Kidney tubule cell (primary cell): ENCODE measurements at regions not wholly inside any gene's neighbourhood (a gene's known extent, or its start where the extent isn't known, plus 50 kb on each side); places are given as distances from the start of the nearest gene placed in this dataset.

Experiments
- DNase-seq: peaks from one replicate; pipeline ENCODE4 v3.0.0-alpha.2; 2018; ENCODE audit warnings: low spot score

GRCh38 chr1:38221006-38221649 lies 174.5 kb upstream of the POU3F1 start:
- DNase-seq = peak; percentile 21

GRCh38 chr1:38217316-38217715 lies 170.7 kb upstream of the POU3F1 start:
- no peak for DNase-seq

- DNase-seq = no peak
These were observed 167.2 kb upstream of the POU3F1 start for GRCh38 chr1:38213646-38214434.

- DNase-seq = no peak
These were observed 164.2 kb upstream of the POU3F1 start for GRCh38 chr1:38210895-38211177.

GRCh38 chr1:38210021-38210894 lies 163.7 kb upstream of the POU3F1 start:
- DNase-seq = no peak

GRCh38 chr1:38208716-38209632 lies 162.4 kb upstream of the POU3F1 start:
- no peak for DNase-seq

- no peak for DNase-seq
These were observed 161.3 kb upstream of the POU3F1 start for GRCh38 chr1:38207906-38208305.

- DNase-seq = no peak
These were observed 160.7 kb upstream of the POU3F1 start for GRCh38 chr1:38207275-38207674.

GRCh38 chr1:38204698-38205097 lies 158.1 kb upstream of the POU3F1 start:
- no peak for DNase-seq

GRCh38 chr1:38203441-38203840 lies 156.8 kb upstream of the POU3F1 start:
- no peak for DNase-seq

GRCh38 chr1:38201431-38201830 lies 154.8 kb upstream of the POU3F1 start:
- DNase-seq = no peak

- DNase-seq = no peak
These were observed 152.0 kb upstream of the POU3F1 start for GRCh38 chr1:38198621-38199020.

- no peak for DNase-seq
These were observed 151.5 kb upstream of the POU3F1 start for GRCh38 chr1:38198099-38198498.

GRCh38 chr1:38197312-38198061 lies 150.9 kb upstream of the POU3F1 start:
- no peak for DNase-seq

- no peak for DNase-seq
These were observed 147.9 kb upstream of the POU3F1 start for GRCh38 chr1:38194472-38194871.

GRCh38 chr1:38193040-38193439 lies 146.4 kb upstream of the POU3F1 start:
- no peak for DNase-seq

GRCh38 chr1:38191461-38191860 lies 144.9 kb upstream of the POU3F1 start:
- DNase-seq = no peak

- DNase-seq = peak; percentile 10
These were observed 144.4 kb upstream of the POU3F1 start for GRCh38 chr1:38190983-38191382.

- no peak for DNase-seq
These were observed 141.0 kb upstream of the POU3F1 start for GRCh38 chr1:38187552-38187951.

- DNase-seq = no peak
These were observed 140.0 kb upstream of the POU3F1 start for GRCh38 chr1:38186566-38186965.

GRCh38 chr1:38185913-38186312 lies 139.3 kb upstream of the POU3F1 start:
- no peak for DNase-seq
